HepG2 (cell line): ENCODE measurements at regions not wholly inside any gene's neighbourhood (a gene's known extent, or its start where the extent isn't known, plus 50 kb on each side); places are given as distances from the start of the nearest gene placed in this dataset.

Experiments
- ADNP ChIP-seq: sonication (generic); formaldehyde crosslinking; IDR thresholded peaks from 2 replicates; pipeline ENCODE4 v1.4.0; 2020; ENCODE audit warnings: missing genetic modification reagents
- DPF2 ChIP-seq: sonication (generic); formaldehyde crosslinking; IDR thresholded peaks from 2 replicates; pipeline ENCODE4 v1.4.0; 2020; ENCODE audit warnings: mild to moderate bottlenecking, low read depth, missing genetic modification reagents, borderline replicate concordance
- HOXA3 ChIP-seq: sonication (generic); formaldehyde crosslinking; IDR thresholded peaks from 2 replicates; pipeline ENCODE4 v1.5.0; 2020; ENCODE audit warnings: missing genetic modification reagents
- KMT2B ChIP-seq: IDR thresholded peaks from 2 replicates; pipeline ENCODE4 v1.6.1; 2016; ENCODE audit warnings: missing genetic modification reagents, missing compliant biosample characterization
- MAX ChIP-seq: IDR thresholded peaks from 2 replicates; pipeline ENCODE4 v1.6.1; 2012; ENCODE audit warnings: inconsistent platforms
- MXI1 ChIP-seq: IDR thresholded peaks from 3 replicates; pipeline ENCODE4 v1.6.1; 2012; ENCODE audit warnings: low read depth, low read length, inconsistent platforms, borderline replicate concordance
- PRDM10 ChIP-seq: sonication (generic); formaldehyde crosslinking; IDR thresholded peaks from 2 replicates; pipeline ENCODE4 v1.4.0; 2020; ENCODE audit warnings: low read depth, missing genetic modification reagents
- SRF ChIP-seq: IDR thresholded peaks from 2 replicates; pipeline ENCODE4 v1.6.1; 2011; ENCODE audit warnings: mild to moderate bottlenecking, low read depth, low read length, moderate library complexity
- ZBED4 ChIP-seq: sonication (generic); formaldehyde crosslinking; IDR thresholded peaks from 2 replicates; pipeline ENCODE4 v1.4.0; 2020; ENCODE audit warnings: missing genetic modification reagents, borderline replicate concordance
- ZNF546 ChIP-seq: sonication (generic); formaldehyde crosslinking; conservative IDR thresholded peaks from 2 replicates; pipeline ENCODE4 v1.8.1; 2023; ENCODE audit warnings: mild to moderate bottlenecking, missing genetic modification reagents
- ZNF609 ChIP-seq: sonication (generic); formaldehyde crosslinking; IDR thresholded peaks from 2 replicates; pipeline ENCODE4 v1.4.0; 2020; ENCODE audit warnings: mild to moderate bottlenecking, missing genetic modification reagents, borderline replicate concordance

- peak; percentile 50; the same call in 1 of the 2 replicates for TF ChIP-seq ZNF609 (CRISPR knock-in tag)
- no peak for TF ChIP-seq ZBED4
- peak; percentile 81 for TF ChIP-seq MAX
- peak; percentile 82 for TF ChIP-seq HOXA3 (CRISPR knock-in tag)
- no peak for TF ChIP-seq ADNP (CRISPR knock-in tag)
- TF ChIP-seq KMT2B = no peak
- TF ChIP-seq SRF = no peak
- TF ChIP-seq PRDM10 (CRISPR knock-in tag) = no peak
- no peak for TF ChIP-seq ZNF546 (CRISPR knock-in tag)
- TF ChIP-seq DPF2 (CRISPR knock-in tag) = peak; percentile 60; the same call in 1 of the 2 replicates
- no peak for TF ChIP-seq MXI1
These were observed 542.3 kb upstream of the NRP1 start (continued) for GRCh38 chr10:33876584-33877400.
